MM.1S (cell line): ENCODE measurements at regions not wholly inside any gene's neighbourhood (a gene's known extent, or its start where the extent isn't known, plus 50 kb on each side); places are given as distances from the start of the nearest gene placed in this dataset.

Experiments used
- DNase-seq: peaks from one replicate; pipeline ENCODE4 v3.0.0-alpha.2; 2015
- H2AFZ ChIP-seq: fragments of 300-600 bp; sonication (generic); 2 replicates; pipeline ENCODE4 v1.6.0; 2016; ENCODE audit warnings: antibody characterized with exemption, low read length
- H3F3A ChIP-seq: fragments of 300-600 bp; sonication (generic); 2 replicates; pipeline ENCODE4 v1.6.1; 2016; ENCODE audit warnings: mild to moderate bottlenecking, antibody characterized with exemption, low read length, moderate library complexity, mixed read lengths; ENCODE audit not compliant: insufficient read depth
- H3K27ac ChIP-seq: fragments of 300-600 bp; sonication (generic); 2 replicates; pipeline ENCODE4 v1.5.1; 2016; ENCODE audit warnings: mild to moderate bottlenecking, low read length
- H3K27me3 ChIP-seq: fragments of 300-600 bp; sonication (generic); replicated peaks from 2 replicates; pipeline ENCODE4 v1.6.0; 2016; ENCODE audit warnings: low read length; ENCODE audit not compliant: insufficient read depth
- H3K36me3 ChIP-seq: fragments of 300-600 bp; sonication (generic); replicated peaks from 2 replicates; pipeline ENCODE4 v1.6.1; 2016; ENCODE audit warnings: mild to moderate bottlenecking, low read length, mixed read lengths; ENCODE audit not compliant: insufficient read depth
- H3K4me1 ChIP-seq: fragments of 300-600 bp; sonication (generic); 2 replicates; pipeline ENCODE4 v1.6.1; 2016; ENCODE audit warnings: low read length, mixed read lengths
- H3K4me2 ChIP-seq: fragments of 300-600 bp; sonication (generic); 2 replicates; pipeline ENCODE4 v1.6.0; 2016; ENCODE audit warnings: low read depth, low read length
- H3K4me3 ChIP-seq: fragments of 300-600 bp; sonication (generic); 2 replicates; pipeline ENCODE4 v1.5.1; 2016; ENCODE audit warnings: low read length, mixed read lengths
- H3K79me2 ChIP-seq: fragments of 300-600 bp; sonication (generic); 2 replicates; pipeline ENCODE4 v1.6.1; 2016; ENCODE audit warnings: mixed run types, low read length, mixed read lengths
- H3K9ac ChIP-seq: fragments of 300-600 bp; sonication (generic); 2 replicates; pipeline ENCODE4 v1.6.1; 2016; ENCODE audit warnings: low read length, mixed read lengths
- H3K9me2 ChIP-seq: fragments of 300-600 bp; sonication (generic); replicated peaks from 2 replicates; pipeline ENCODE4 v1.6.1; 2016; ENCODE audit warnings: mild to moderate bottlenecking, low read length, mixed read lengths; ENCODE audit not compliant: insufficient read depth
- H3K9me3 ChIP-seq: fragments of 300-600 bp; sonication (generic); replicated peaks from 2 replicates; pipeline ENCODE4 v1.6.1; 2016; ENCODE audit warnings: mild to moderate bottlenecking, low read length, mixed read lengths; ENCODE audit not compliant: insufficient read depth
- H4K20me1 ChIP-seq: fragments of 300-600 bp; sonication (generic); 2 replicates; pipeline ENCODE4 v1.6.1; 2016; ENCODE audit warnings: mild to moderate bottlenecking, low read length, moderate library complexity, mixed read lengths; ENCODE audit not compliant: insufficient read depth
- EZH2 ChIP-seq: fragments of 300-600 bp; sonication (generic); optimal IDR thresholded peaks from 2 replicates; pipeline ENCODE3; 2017; ENCODE audit warnings: low read depth, mild to moderate bottlenecking, antibody characterized with exemption, low read length, mixed read lengths
- EZH2phosphoT487 ChIP-seq: fragments of 300-600 bp; sonication (generic); IDR thresholded peaks from 2 replicates; pipeline ENCODE4 v1.6.1; 2018; ENCODE audit warnings: antibody characterized with exemption, low read length
- TF ChIP-seq, protein P1 (sequence below): fragments of 300-600 bp; sonication (generic); IDR thresholded peaks from 2 replicates; pipeline ENCODE4 v1.5.1; 2016; ENCODE audit warnings: antibody characterized with exemption, low read length, mixed read lengths

DNA sequence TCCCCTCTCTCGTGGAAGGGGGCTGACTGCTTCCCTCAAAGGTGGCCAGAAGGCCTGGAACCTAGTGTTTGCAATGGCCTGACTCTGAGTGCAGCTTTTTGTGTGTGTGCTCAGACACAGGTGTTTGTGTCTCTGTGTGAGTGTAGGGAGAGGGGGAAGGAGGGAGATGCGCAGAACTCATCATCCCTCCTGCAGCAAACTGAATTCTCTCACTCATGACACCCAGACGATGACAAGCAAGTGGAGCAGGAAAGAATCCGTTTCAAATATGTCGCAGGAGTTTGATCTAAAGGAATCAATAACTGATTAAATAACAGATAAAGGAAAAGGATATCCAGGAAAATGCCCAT, 101.4 kb downstream of the TNFAIP3 start:
- Histone ChIP-seq H3K9ac (no peak overlapping the region; the same call in 1 of the 2 replicates), H3K9me3 (no peaks in the 10 kb centered on the region), H3K4me2 (peak overlapping the region; percentile 45; the same call in 1 of the 2 replicates), H4K20me1 (no peaks in the 10 kb centered on the region), H3K36me3 (no peaks in the 10 kb centered on the region), H3K27ac (peak overlapping the region; percentile 74; the same call in 1 of the 2 replicates), H3K79me2 (no peaks in the 10 kb centered on the region), H3F3A (peaks cover 22% of the 10 kb centered on the region), H3K9me2 (no peaks in the 10 kb centered on the region), H3K4me1 (peaks cover 64% of the 10 kb centered on the region), H3K4me3 (no peak overlapping the region), H3K27me3 (no peaks in the 10 kb centered on the region), H2AFZ (0 out of 2 replicates have a peak overlapping the region, but pooled peaks have one; percentile 6)
- no peak for TF ChIP-seq EZH2
- TF ChIP-seq, protein P1, sequence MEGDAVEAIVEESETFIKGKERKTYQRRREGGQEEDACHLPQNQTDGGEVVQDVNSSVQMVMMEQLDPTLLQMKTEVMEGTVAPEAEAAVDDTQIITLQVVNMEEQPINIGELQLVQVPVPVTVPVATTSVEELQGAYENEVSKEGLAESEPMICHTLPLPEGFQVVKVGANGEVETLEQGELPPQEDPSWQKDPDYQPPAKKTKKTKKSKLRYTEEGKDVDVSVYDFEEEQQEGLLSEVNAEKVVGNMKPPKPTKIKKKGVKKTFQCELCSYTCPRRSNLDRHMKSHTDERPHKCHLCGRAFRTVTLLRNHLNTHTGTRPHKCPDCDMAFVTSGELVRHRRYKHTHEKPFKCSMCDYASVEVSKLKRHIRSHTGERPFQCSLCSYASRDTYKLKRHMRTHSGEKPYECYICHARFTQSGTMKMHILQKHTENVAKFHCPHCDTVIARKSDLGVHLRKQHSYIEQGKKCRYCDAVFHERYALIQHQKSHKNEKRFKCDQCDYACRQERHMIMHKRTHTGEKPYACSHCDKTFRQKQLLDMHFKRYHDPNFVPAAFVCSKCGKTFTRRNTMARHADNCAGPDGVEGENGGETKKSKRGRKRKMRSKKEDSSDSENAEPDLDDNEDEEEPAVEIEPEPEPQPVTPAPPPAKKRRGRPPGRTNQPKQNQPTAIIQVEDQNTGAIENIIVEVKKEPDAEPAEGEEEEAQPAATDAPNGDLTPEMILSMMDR = no peak
- TF ChIP-seq EZH2phosphoT487 = no peak
- DNase-seq = peak; percentile 4

DNA sequence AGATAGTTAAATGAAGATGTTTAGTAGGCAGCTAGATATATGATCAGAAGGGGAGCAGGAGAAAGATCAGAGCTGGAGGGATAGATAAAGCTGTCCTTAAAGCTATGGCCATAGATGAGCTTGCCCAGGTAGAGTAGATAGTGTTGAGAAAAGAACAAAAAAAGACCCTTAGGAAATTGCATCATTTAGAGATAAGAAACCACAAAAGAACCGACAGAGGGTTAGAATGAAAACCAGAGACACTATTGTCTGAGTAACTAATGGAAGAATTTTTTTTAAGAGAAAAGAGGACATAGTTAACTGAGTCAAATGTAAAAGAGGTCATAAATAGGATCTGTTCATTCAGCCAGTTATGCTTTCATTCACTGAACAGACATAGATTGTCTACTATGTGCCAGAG, 101.8 kb downstream of the TNFAIP3 start:
- no peaks in the 10 kb centered on the region for H3K9me2 ChIP-seq
- H3K79me2 ChIP-seq = no peaks in the 10 kb centered on the region
- peaks cover 63% of the 10 kb centered on the region for H3K4me1 ChIP-seq
- peak overlapping the region; percentile 1; the same call in 1 of the 2 replicates for H3K9ac ChIP-seq
- peak overlapping the region; percentile 74; the same call in 1 of the 2 replicates for H3K27ac ChIP-seq
- H3K4me2 ChIP-seq = peak overlapping the region; percentile 45; the same call in 1 of the 2 replicates
- H3K27me3 ChIP-seq = no peaks in the 10 kb centered on the region
- TF ChIP-seq, protein P1 = no peak
- TF ChIP-seq EZH2 = no peak
- no peak for TF ChIP-seq EZH2phosphoT487
- no peaks in the 10 kb centered on the region for H3K36me3 ChIP-seq
- no peak overlapping the region for H3K4me3 ChIP-seq
- no peaks in the 10 kb centered on the region for H3K9me3 ChIP-seq
- H2AFZ ChIP-seq = 0 out of 2 replicates have a peak overlapping the region, but pooled peaks have one; percentile 6
- peaks cover 21% of the 10 kb centered on the region for H3F3A ChIP-seq
- H4K20me1 ChIP-seq = no peaks in the 10 kb centered on the region
- DNase-seq = peak; percentile 38

DNA sequence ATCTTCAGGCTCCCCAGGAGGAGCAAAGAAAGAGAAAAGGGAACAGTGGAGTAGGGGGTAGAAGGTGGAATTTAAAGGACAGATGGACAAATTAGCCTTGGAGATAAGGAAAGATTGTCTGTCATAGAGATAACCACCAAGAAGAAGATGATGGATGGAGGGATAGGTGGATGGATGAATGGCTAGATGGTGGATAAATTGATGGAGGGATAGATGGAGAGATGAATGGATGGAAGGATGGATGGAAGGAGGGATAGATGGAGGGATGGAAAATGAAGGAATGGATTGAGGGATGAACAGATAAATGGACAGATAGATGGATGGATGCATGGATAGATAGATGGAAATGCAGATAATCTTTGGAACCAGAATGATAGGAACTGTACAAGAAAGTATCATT, 102.8 kb downstream of the TNFAIP3 start:
- H3K4me3 ChIP-seq = no peak overlapping the region
- no peaks in the 10 kb centered on the region for H3K9me3 ChIP-seq

More for the DNA sequence above, 102.8 kb downstream of the TNFAIP3 start:
- H3F3A ChIP-seq = peaks cover 20% of the 10 kb centered on the region
- no peak overlapping the region for H3K9ac ChIP-seq
- TF ChIP-seq EZH2 (no peak), EZH2phosphoT487 (no peak)
- TF ChIP-seq, protein P1 = no peak
- no peaks in the 10 kb centered on the region for H3K36me3 ChIP-seq
- H2AFZ ChIP-seq = no peak overlapping the region
- H4K20me1 ChIP-seq = no peaks in the 10 kb centered on the region
- no peaks in the 10 kb centered on the region for H3K27me3 ChIP-seq
- H3K9me2 ChIP-seq = no peaks in the 10 kb centered on the region
- peak overlapping the region; percentile 74; the same call in 1 of the 2 replicates for H3K27ac ChIP-seq
- DNase-seq = no peak
- H3K4me1 ChIP-seq = peaks cover 63% of the 10 kb centered on the region
- H3K4me2 ChIP-seq = no peak overlapping the region; the same call in 1 of the 2 replicates
- H3K79me2 ChIP-seq = 0 out of 2 replicates have a peak, but pooled peaks cover 4% of the 10 kb centered on the region
